Esophagus squamous epithelium (tissue), 4 donors: ENCODE measurements at regions not wholly inside any gene's neighbourhood (a gene's known extent, or its start where the extent isn't known, plus 50 kb on each side); places are given as distances from the start of the nearest gene placed in this dataset.

ENCODE experiments used
- POLR2A ChIP-seq, 4 donors: fragments of 450-650 bp; IDR thresholded peaks; one replicate each; pipeline ENCODE4 v1.6.1; 2017; ENCODE audit warnings: antibody characterized with exemption in 4 of 4, mild to moderate bottlenecking in 4 of 4, moderate library complexity in 3 of 4
- TF ChIP-seq, protein P1 (sequence below), 6 experiments: fragments of 450-650 bp in 4 of 6; fragments of 200-600 bp in 2 of 6; sonication (generic) in 2 of 6; IDR thresholded peaks; one replicate each; pipeline ENCODE4 v1.5.1; 2016 to 2019; ENCODE audit warnings: antibody characterized with exemption in 6 of 6, mild to moderate bottlenecking in 4 of 6, moderate library complexity in 4 of 6

GRCh38 chr14:98612434-98613200, 659.4 kb downstream of the BCL11B start:
- no peak for TF ChIP-seq POLR2A (IDR thresholded peaks at IDR 0.05)
- TF ChIP-seq, protein P1, sequence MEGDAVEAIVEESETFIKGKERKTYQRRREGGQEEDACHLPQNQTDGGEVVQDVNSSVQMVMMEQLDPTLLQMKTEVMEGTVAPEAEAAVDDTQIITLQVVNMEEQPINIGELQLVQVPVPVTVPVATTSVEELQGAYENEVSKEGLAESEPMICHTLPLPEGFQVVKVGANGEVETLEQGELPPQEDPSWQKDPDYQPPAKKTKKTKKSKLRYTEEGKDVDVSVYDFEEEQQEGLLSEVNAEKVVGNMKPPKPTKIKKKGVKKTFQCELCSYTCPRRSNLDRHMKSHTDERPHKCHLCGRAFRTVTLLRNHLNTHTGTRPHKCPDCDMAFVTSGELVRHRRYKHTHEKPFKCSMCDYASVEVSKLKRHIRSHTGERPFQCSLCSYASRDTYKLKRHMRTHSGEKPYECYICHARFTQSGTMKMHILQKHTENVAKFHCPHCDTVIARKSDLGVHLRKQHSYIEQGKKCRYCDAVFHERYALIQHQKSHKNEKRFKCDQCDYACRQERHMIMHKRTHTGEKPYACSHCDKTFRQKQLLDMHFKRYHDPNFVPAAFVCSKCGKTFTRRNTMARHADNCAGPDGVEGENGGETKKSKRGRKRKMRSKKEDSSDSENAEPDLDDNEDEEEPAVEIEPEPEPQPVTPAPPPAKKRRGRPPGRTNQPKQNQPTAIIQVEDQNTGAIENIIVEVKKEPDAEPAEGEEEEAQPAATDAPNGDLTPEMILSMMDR (IDR thresholded peaks at IDR 0.05) = no peak
